ENCODE measurements at regions not wholly inside any gene's neighbourhood (a gene's known extent, or its start where the extent isn't known, plus 50 kb on each side); places are given as distances from the start of the nearest gene placed in this dataset.
"Not testable (repeated sequence)": the region's sequence is repeated elsewhere in the genome, so short reads cannot be mapped to it uniquely, and the experiment has no call there.

DNA sequence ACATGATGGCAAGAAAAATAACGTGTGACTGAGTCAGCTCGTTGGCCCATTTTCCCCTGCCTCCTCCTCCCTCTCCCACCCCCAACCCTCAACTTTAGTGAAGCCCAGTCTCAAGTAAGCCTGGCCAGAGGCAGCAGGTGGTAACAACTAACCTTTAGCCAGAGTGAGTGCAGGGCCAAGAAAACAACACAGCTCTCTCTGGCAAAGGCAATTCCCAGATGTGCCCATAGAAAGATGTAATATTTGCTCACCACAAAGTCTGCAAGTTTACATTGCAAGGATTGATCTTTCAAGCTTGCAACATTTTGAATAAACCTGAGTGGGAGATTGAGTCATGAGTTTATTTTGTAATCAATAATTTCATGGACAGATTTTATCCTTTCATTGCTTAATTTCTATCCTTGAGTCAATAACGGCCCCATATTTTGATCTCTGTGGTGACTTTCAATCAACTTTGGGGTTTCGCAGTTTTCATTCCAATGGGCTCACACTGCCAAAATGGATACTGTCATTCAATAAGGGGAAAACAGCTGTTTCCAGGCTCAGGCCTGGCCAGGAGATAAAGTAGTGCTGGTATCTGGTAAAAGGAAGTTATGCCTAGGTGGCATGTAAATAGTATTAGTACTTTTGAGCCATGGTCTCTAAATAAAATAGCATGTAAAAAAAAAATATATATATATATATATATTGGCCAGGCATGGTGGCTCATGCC is 130.7 kb upstream of the TMEM164 start:
- DNase-seq (ENCODE audit: low spot score) = no peak
- Mint-ChIP-seq H3K4me3 (ENCODE audit: low read depth) (no peak overlapping the region), H3K36me3 (ENCODE audit: low read depth) (no peaks in the 10 kb centered on the region), H3K27me3 (ENCODE audit: low read depth) (peaks cover 11% of the 10 kb centered on the region), H3K27ac (no peak overlapping the region), H3K9me3 (no peaks in the 10 kb centered on the region), H3K4me1 (ENCODE audit: low read depth) (no peaks in the 10 kb centered on the region)
- intact Hi-C loops (cut with micrococcal nuclease) = no loop called here

DNA sequence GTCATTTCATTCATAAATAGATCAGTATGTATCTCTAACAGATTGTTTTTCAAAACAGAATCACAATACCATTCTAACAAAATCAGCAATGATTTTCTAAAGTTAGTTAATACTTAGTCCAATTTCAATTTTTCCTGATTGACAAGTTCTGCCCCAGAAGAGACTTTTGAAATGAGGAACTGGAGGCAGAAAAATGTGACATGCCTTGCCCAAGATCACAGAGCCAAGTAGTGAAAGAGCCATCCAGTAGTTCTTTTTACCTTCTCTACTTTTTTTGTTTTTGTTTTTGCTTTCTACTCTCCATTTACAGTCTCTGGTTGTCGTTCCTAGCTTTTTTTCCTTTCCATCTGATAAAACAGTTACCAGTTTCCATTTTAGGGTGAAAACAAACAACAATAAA is 129.3 kb upstream of the TMEM164 start:
- H3K4me1 Mint-ChIP-seq (ENCODE audit: low read depth) = peaks cover 2% of the 10 kb centered on the region
- H3K4me3 Mint-ChIP-seq (ENCODE audit: low read depth) = no peak overlapping the region
- H3K27ac Mint-ChIP-seq = no peak overlapping the region
- peaks cover 9% of the 10 kb centered on the region for H3K27me3 Mint-ChIP-seq (ENCODE audit: low read depth)
- DNase-seq (ENCODE audit: low spot score) = no peak
- H3K36me3 Mint-ChIP-seq (ENCODE audit: low read depth) = no peaks in the 10 kb centered on the region
- intact Hi-C loops (cut with micrococcal nuclease) = no loop called here
- H3K9me3 Mint-ChIP-seq = no peaks in the 10 kb centered on the region

DNA sequence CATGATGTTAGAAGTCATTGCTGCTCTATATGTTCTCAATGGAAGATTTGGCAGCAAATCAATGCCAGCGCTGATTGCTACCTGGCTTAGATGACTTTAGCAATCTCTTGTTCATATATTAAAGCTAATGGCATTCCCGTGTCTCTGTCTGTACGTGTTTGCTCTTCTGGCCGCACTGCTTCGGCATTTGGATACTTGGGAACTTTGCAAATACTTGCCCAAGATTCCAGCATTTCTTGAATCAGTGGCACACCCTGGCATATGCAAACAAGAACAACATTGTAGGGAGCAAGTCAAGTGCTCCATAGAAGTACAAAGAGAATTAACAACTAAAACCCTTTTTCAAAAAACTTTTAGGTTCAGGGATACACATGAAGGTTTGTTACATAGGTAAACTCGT is 128.9 kb upstream of the TMEM164 start:
- Mint-ChIP-seq H3K9me3 (no peaks in the 10 kb centered on the region), H3K36me3 (ENCODE audit: low read depth) (no peaks in the 10 kb centered on the region), H3K27me3 (ENCODE audit: low read depth) (peaks cover 9% of the 10 kb centered on the region), H3K4me3 (ENCODE audit: low read depth) (no peak overlapping the region), H3K4me1 (ENCODE audit: low read depth) (peaks cover 4% of the 10 kb centered on the region), H3K27ac (no peak overlapping the region)
- intact Hi-C loops (cut with micrococcal nuclease) = no loop called here
- no peak for DNase-seq (ENCODE audit: low spot score)

DNA sequence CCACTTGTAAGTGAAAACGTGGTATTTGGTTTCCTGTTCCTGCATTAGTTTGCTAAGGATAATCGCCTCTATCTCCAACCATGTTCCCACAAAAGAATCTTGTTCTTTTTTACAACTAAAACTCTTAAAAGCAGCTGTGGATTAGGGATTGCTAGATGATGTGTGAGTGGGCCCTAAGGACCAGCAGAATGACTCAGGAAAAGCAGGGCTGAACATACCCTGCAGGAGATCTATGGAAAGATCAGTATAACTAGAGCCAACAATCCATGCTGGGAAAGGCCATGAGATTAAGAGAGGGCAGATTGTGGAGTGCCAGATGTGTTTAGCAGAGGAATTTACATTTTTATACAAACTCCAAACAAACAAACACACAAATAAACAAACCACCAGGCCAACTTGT is 128.4 kb upstream of the TMEM164 start:
- Mint-ChIP-seq H3K36me3 (ENCODE audit: low read depth) (no peaks in the 10 kb centered on the region), H3K4me3 (ENCODE audit: low read depth) (no peak overlapping the region), H3K9me3 (no peaks in the 10 kb centered on the region), H3K27me3 (ENCODE audit: low read depth) (peaks cover 12% of the 10 kb centered on the region), H3K27ac (no peak overlapping the region), H3K4me1 (ENCODE audit: low read depth) (peaks cover 4% of the 10 kb centered on the region)
- intact Hi-C loops (cut with micrococcal nuclease) = no loop called here
- no peak for DNase-seq (ENCODE audit: low spot score)

DNA sequence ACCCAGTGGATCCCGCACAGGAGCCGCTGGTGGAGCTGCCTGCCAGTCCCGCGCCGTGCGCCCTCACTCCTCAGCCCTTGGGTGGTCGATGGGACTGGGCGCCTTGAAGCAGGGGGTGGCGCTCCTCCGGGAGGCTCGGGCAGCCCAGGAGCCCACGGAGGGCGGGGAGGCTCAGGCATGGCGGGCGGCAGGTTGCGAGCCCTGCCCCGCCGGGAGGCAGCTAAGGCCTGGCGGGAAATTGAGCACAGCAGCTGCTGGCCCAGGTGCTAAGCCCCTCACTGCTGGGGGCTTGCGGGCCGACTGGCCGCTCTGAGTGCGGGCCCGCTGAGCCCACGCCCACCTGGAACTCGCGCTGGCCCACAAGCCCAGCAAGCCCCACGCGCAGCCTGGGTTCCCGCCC is 127.1 kb upstream of the TMEM164 start:
- Mint-ChIP-seq H3K36me3 (ENCODE audit: low read depth) (no peaks in the 10 kb centered on the region), H3K27me3 (ENCODE audit: low read depth) (peaks cover 10% of the 10 kb centered on the region), H3K4me1 (ENCODE audit: low read depth) (peaks cover 4% of the 10 kb centered on the region), H3K4me3 (ENCODE audit: low read depth) (no peak overlapping the region), H3K27ac (no peak overlapping the region), H3K9me3 (no peaks in the 10 kb centered on the region)
- intact Hi-C loops (cut with micrococcal nuclease) = no loop called here
- no peak for DNase-seq (ENCODE audit: low spot score)

- Mint-ChIP-seq H3K9me3 (no peaks in the 10 kb centered on the region), H3K27ac (no peak overlapping the region), H3K4me1 (ENCODE audit: low read depth) (peaks cover 4% of the 10 kb centered on the region), H3K4me3 (ENCODE audit: low read depth) (no peak overlapping the region), H3K36me3 (ENCODE audit: low read depth) (no peaks in the 10 kb centered on the region), H3K27me3 (ENCODE audit: low read depth) (peaks cover 5% of the 10 kb centered on the region)
- no peak for DNase-seq (ENCODE audit: low spot score)
- intact Hi-C loops (cut with micrococcal nuclease) = no loop called here
These were observed 124.7 kb upstream of the TMEM164 start for GRCh38 chrX:109878236-109878635.

DNA sequence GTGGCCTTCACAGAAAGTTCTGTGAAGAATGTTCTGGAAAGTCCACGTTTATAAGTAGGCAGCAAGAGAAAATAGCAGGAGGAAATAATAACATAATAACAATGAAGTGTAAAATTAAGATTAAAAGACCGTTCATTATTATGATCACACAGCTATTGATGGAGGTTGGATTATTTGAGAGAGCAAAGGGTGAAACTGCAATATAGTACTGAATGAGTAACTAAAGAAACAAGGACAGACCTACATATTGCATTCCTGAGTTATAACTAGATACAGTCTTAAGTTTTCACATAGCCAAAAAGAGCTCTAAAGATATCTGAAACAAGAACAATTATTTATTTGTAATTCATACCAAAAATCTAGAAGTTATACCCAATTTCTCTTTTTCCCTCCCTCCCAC is 122.9 kb upstream of the TMEM164 start:
- Mint-ChIP-seq H3K9me3 (no peaks in the 10 kb centered on the region), H3K4me3 (ENCODE audit: low read depth) (no peak overlapping the region), H3K36me3 (ENCODE audit: low read depth) (no peaks in the 10 kb centered on the region), H3K27ac (no peak overlapping the region), H3K27me3 (ENCODE audit: low read depth) (peaks cover 2% of the 10 kb centered on the region), H3K4me1 (ENCODE audit: low read depth) (peaks cover 4% of the 10 kb centered on the region)
- intact Hi-C loops (cut with micrococcal nuclease) = no loop called here
- no peak for DNase-seq (ENCODE audit: low spot score)

- no peaks in the 10 kb centered on the region for H3K9me3 Mint-ChIP-seq
- H3K36me3 Mint-ChIP-seq (ENCODE audit: low read depth) = no peaks in the 10 kb centered on the region
- intact Hi-C loops (cut with micrococcal nuclease) = no loop called here
- no peak overlapping the region for H3K4me3 Mint-ChIP-seq (ENCODE audit: low read depth)
- H3K27me3 Mint-ChIP-seq (ENCODE audit: low read depth) = peaks cover 2% of the 10 kb centered on the region
- no peak for DNase-seq (ENCODE audit: low spot score)
- H3K27ac Mint-ChIP-seq = no peak overlapping the region
- H3K4me1 Mint-ChIP-seq (ENCODE audit: low read depth) = peaks cover 4% of the 10 kb centered on the region
These were observed 122.3 kb upstream of the TMEM164 start for GRCh38 chrX:109880629-109881028.

GRCh38 chrX:109886122-109886761 is 116.7 kb upstream of the TMEM164 start:
- H3K36me3 Mint-ChIP-seq (ENCODE audit: low read depth) = no peaks in the 10 kb centered on the region
- no peaks in the 10 kb centered on the region for H3K9me3 Mint-ChIP-seq
- H3K27me3 Mint-ChIP-seq (ENCODE audit: low read depth) = no peaks in the 10 kb centered on the region
- H3K27ac Mint-ChIP-seq = no peak overlapping the region
- no peak overlapping the region for H3K4me3 Mint-ChIP-seq (ENCODE audit: low read depth)
- H3K4me1 Mint-ChIP-seq (ENCODE audit: low read depth) = peaks cover 5% of the 10 kb centered on the region
- intact Hi-C loops (cut with micrococcal nuclease) = loop anchor here (1.0 kb wide), 1 partner anchor 173 kb away; no protein-coding TSS in a partner anchor
- no peak for DNase-seq (ENCODE audit: low spot score)

GRCh38 chrX:109889289-109890006 is 113.5 kb upstream of the TMEM164 start:
- no peaks in the 10 kb centered on the region for H3K36me3 Mint-ChIP-seq (ENCODE audit: low read depth)
- intact Hi-C loops (cut with micrococcal nuclease) = loop anchor here (2.0 to 5.0 kb wide), 2 partner anchors 258 to 405 kb away; no protein-coding TSS in a partner anchor
- peaks cover 3% of the 10 kb centered on the region for H3K27me3 Mint-ChIP-seq (ENCODE audit: low read depth)
- H3K27ac Mint-ChIP-seq = no peak overlapping the region
- no peaks in the 10 kb centered on the region for H3K9me3 Mint-ChIP-seq
- DNase-seq (ENCODE audit: low spot score) = no peak
- H3K4me1 Mint-ChIP-seq (ENCODE audit: low read depth) = peaks cover 5% of the 10 kb centered on the region
- H3K4me3 Mint-ChIP-seq (ENCODE audit: low read depth) = no peak overlapping the region

DNA sequence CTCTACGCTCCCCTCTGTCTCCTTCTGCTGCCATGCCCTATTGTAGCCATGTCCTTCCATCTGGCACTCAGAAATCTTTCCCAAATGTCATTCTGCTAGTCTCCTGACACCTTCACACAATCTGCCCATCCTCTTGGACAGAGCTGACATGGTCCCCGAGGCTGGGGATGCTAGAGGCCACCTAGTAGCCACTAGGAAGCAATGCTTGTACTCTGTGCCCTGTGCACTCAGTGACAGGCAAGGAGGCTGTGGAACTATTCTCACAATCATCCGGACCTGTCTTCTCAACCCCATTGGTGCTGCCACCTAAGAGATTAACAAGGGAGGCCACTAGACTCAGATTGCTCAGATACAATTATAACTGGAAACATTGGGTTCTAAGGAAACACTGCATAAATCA is 112.6 kb upstream of the TMEM164 start:
- DNase-seq (ENCODE audit: low spot score) = no peak
- Mint-ChIP-seq H3K4me3 (ENCODE audit: low read depth) (no peak overlapping the region), H3K4me1 (ENCODE audit: low read depth) (peaks cover 5% of the 10 kb centered on the region), H3K27me3 (ENCODE audit: low read depth) (peaks cover 3% of the 10 kb centered on the region), H3K36me3 (ENCODE audit: low read depth) (no peaks in the 10 kb centered on the region), H3K9me3 (no peaks in the 10 kb centered on the region), H3K27ac (no peak overlapping the region)
- intact Hi-C loops (cut with micrococcal nuclease) = loop anchor here (2.0 to 5.0 kb wide), 2 partner anchors 257 to 405 kb away; no protein-coding TSS in a partner anchor

DNA sequence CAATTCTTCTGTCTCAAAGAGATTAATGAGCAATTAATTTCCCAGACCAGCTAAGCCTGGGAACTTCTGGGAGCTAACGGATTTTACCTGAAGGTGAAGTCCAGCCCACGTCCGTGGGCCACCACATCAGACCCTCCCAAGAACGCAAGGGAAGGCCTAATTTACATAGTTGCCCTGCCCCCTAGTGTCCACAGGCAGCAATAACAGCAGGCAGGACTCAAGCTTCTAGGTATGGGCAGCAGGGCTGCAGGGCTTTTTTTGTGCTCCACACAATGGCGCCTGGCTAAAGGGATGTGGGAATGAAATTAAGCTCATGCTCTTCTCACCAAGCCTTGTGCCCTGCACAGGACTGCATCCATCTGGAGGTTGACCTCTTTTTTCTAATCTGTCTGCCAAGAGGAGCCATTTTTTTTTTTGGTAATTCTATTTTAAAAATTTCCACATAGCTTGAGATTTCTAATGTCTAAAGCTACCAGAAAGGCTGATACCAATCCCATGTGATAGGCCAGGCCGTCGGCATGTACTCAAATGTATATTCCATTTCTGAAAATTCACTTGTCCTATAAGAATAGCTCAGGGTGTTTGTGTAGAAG is 111.9 kb upstream of the TMEM164 start:
- peak; percentile 13 for DNase-seq (ENCODE audit: low spot score)
- peaks cover 3% of the 10 kb centered on the region for H3K27me3 Mint-ChIP-seq (ENCODE audit: low read depth)
- no peaks in the 10 kb centered on the region for H3K9me3 Mint-ChIP-seq
- H3K36me3 Mint-ChIP-seq (ENCODE audit: low read depth) = no peaks in the 10 kb centered on the region
- intact Hi-C loops (cut with micrococcal nuclease) = loop anchor here (2.0 to 5.0 kb wide), 2 partner anchors 256 to 406 kb away; no protein-coding TSS in a partner anchor
- H3K4me3 Mint-ChIP-seq (ENCODE audit: low read depth) = no peak overlapping the region
- peaks cover 5% of the 10 kb centered on the region for H3K4me1 Mint-ChIP-seq (ENCODE audit: low read depth)
- H3K27ac Mint-ChIP-seq = no peak overlapping the region

GRCh38 chrX:109896024-109896423 is 106.9 kb upstream of the TMEM164 start:
- H3K4me1 Mint-ChIP-seq (ENCODE audit: low read depth); H3K27me3 Mint-ChIP-seq (ENCODE audit: low read depth); H3K36me3 Mint-ChIP-seq (ENCODE audit: low read depth); H3K9me3 Mint-ChIP-seq; DNase-seq (ENCODE audit: low spot score); H3K4me3 Mint-ChIP-seq (ENCODE audit: low read depth); intact Hi-C loops (cut with micrococcal nuclease); H3K27ac Mint-ChIP-seq: not testable (repeated sequence)

Measured in activated T-helper 2 cell treated with anti-CD3 and anti-CD28 coated beads, Interferon-gamma antibody, Interleukin-2, Interleukin-4, amounts not matched to agents 10 μg/mL and 5 μg/mL and 100 μg/mL, durations not matched to agents 14 hours and 24 hours and 36 hours (primary cell).